ENCODE measurements at regions not wholly inside any gene's neighbourhood (a gene's known extent, or its start where the extent isn't known, plus 50 kb on each side); places are given as distances from the start of the nearest gene placed in this dataset.

GRCh38 chr12:5268424-5269210, 163.3 kb upstream of the NTF3 start:
- no peak overlapping the region for H3K4me3 ChIP-seq (ENCODE audit: low read length)
- H3K36me3 ChIP-seq (ENCODE audit: low read depth, low read length): no peaks in the 10 kb centered on the region
- no peak overlapping the region for H3K9ac ChIP-seq (ENCODE audit: low read length)
- ChIA-PET CTCF (no interaction called here), POLR2A (ENCODE audit: unreplicated experiment) (no interaction called here)
- no peaks in the 10 kb centered on the region for H3K27me3 ChIP-seq (ENCODE audit: low read length)
- intact Hi-C loops (cut with micrococcal nuclease): no loop called here
- BruUV-seq (replicated peaks): no TSS peak
- no peak overlapping the region for H3K27ac ChIP-seq (ENCODE audit: low read length)
- DNase-seq: no peak
- H3K4me1 ChIP-seq (ENCODE audit: insufficient read depth, low read length): no peaks in the 10 kb centered on the region
- H3K9me3 ChIP-seq (ENCODE audit: low read length): no peaks in the 10 kb centered on the region
- TF ChIP-seq EZH2 (IDR thresholded peaks at IDR 0.05; ENCODE audit: low read length, unreplicated experiment): no peak
- no peak for TF ChIP-seq EZH2phosphoT487 (IDR thresholded peaks at IDR 0.05; ENCODE audit: borderline replicate concordance, low read length)
- TF ChIP-seq CTCF (conservative IDR thresholded peaks at IDR 0.05; ENCODE audit: low read depth, low read length): no peak
- H4K20me1 ChIP-seq (ENCODE audit: low read length): no peaks in the 10 kb centered on the region
- no peak overlapping the region for H3K4me2 ChIP-seq (ENCODE audit: low read length)
- no peak overlapping the region for H2AFZ ChIP-seq (ENCODE audit: low read length)
- H3K79me2 ChIP-seq (ENCODE audit: low read length): no peaks in the 10 kb centered on the region
- no peak for ATAC-seq
- H3K9me2 ChIP-seq (replicated peaks; ENCODE audit: low read length): no peaks in the 10 kb centered on the region
- H3F3A ChIP-seq (ENCODE audit: low read length, unreplicated experiment): no peaks in the 10 kb centered on the region

- H3K4me2 ChIP-seq (ENCODE audit: low read length): no peak overlapping the region
- no peak overlapping the region for H3K4me3 ChIP-seq (ENCODE audit: low read length)
- DNase-seq (no peak), ATAC-seq (no peak)
- no peaks in the 10 kb centered on the region for H3K27me3 ChIP-seq (ENCODE audit: low read length)
- H3K9me2 ChIP-seq (replicated peaks; ENCODE audit: low read length): no peaks in the 10 kb centered on the region
- no peak overlapping the region for H3K9ac ChIP-seq (ENCODE audit: low read length)
- no peaks in the 10 kb centered on the region for H3K4me1 ChIP-seq (ENCODE audit: insufficient read depth, low read length)
- no peak overlapping the region for H3K27ac ChIP-seq (ENCODE audit: low read length)
- no peaks in the 10 kb centered on the region for H3F3A ChIP-seq (ENCODE audit: low read length, unreplicated experiment)
- H3K9me3 ChIP-seq (ENCODE audit: low read length): no peaks in the 10 kb centered on the region
- BruUV-seq (replicated peaks): no TSS peak
- no peaks in the 10 kb centered on the region for H3K36me3 ChIP-seq (ENCODE audit: low read depth, low read length)
- intact Hi-C loops (cut with micrococcal nuclease): no loop called here
- ChIA-PET POLR2A (ENCODE audit: unreplicated experiment) (no interaction called here), CTCF (no interaction called here)
- TF ChIP-seq EZH2phosphoT487 (IDR thresholded peaks at IDR 0.05; ENCODE audit: borderline replicate concordance, low read length): no peak
- no peak for TF ChIP-seq CTCF (conservative IDR thresholded peaks at IDR 0.05; ENCODE audit: low read depth, low read length)
- TF ChIP-seq EZH2 (IDR thresholded peaks at IDR 0.05; ENCODE audit: low read length, unreplicated experiment): no peak
- H2AFZ ChIP-seq (ENCODE audit: low read length): no peak overlapping the region
- no peaks in the 10 kb centered on the region for H4K20me1 ChIP-seq (ENCODE audit: low read length)
- no peaks in the 10 kb centered on the region for H3K79me2 ChIP-seq (ENCODE audit: low read length)
Measured at GRCh38 chr12:5269846-5270245, 162.1 kb upstream of the NTF3 start.

- Histone ChIP-seq H3F3A (ENCODE audit: low read length, unreplicated experiment) (no peaks in the 10 kb centered on the region), H3K27ac (ENCODE audit: low read length) (no peak overlapping the region), H3K9ac (ENCODE audit: low read length) (no peak overlapping the region), H3K4me3 (ENCODE audit: low read length) (no peak overlapping the region), H3K9me2 (replicated peaks; ENCODE audit: low read length) (no peaks in the 10 kb centered on the region), H4K20me1 (ENCODE audit: low read length) (no peaks in the 10 kb centered on the region), H3K4me2 (ENCODE audit: low read length) (no peak overlapping the region), H3K9me3 (ENCODE audit: low read length) (no peaks in the 10 kb centered on the region), H3K36me3 (ENCODE audit: low read depth, low read length) (no peaks in the 10 kb centered on the region), H3K4me1 (ENCODE audit: insufficient read depth, low read length) (no peaks in the 10 kb centered on the region), H3K27me3 (ENCODE audit: low read length) (no peaks in the 10 kb centered on the region), H3K79me2 (ENCODE audit: low read length) (no peaks in the 10 kb centered on the region), H2AFZ (ENCODE audit: low read length) (no peak overlapping the region)
- ChIA-PET CTCF (no interaction called here), POLR2A (ENCODE audit: unreplicated experiment) (no interaction called here)
- ATAC-seq (no peak), DNase-seq (no peak)
- no peak for TF ChIP-seq CTCF (conservative IDR thresholded peaks at IDR 0.05; ENCODE audit: low read depth, low read length)
- TF ChIP-seq EZH2 (IDR thresholded peaks at IDR 0.05; ENCODE audit: low read length, unreplicated experiment): no peak
- no peak for TF ChIP-seq EZH2phosphoT487 (IDR thresholded peaks at IDR 0.05; ENCODE audit: borderline replicate concordance, low read length)
- BruUV-seq (replicated peaks): no TSS peak
- intact Hi-C loops (cut with micrococcal nuclease): no loop called here
Measured at GRCh38 chr12:5272018-5272785, 159.7 kb upstream of the NTF3 start.
